GM12874 (cell line): ENCODE measurements at regions not wholly inside any gene's neighbourhood (a gene's known extent, or its start where the extent isn't known, plus 50 kb on each side); places are given as distances from the start of the nearest gene placed in this dataset.

ENCODE experiments used
- CTCF ChIP-seq: IDR thresholded peaks from 2 replicates; pipeline ENCODE4 v1.5.1; 2011; ENCODE audit warnings: low read depth, mild to moderate bottlenecking, control low read depth, low read length, moderate library complexity; ENCODE audit not compliant: insufficient read depth

GRCh38 chr21:16750926-16751325, 761.9 kb upstream of the CXADR start:
- no peak for TF ChIP-seq CTCF

- TF ChIP-seq CTCF = no peak
These were observed 761.0 kb upstream of the CXADR start for GRCh38 chr21:16751695-16752474.

- no peak for TF ChIP-seq CTCF
These were observed 760.4 kb upstream of the CXADR start for GRCh38 chr21:16752475-16752857.

GRCh38 chr21:16755061-16755460, 757.8 kb upstream of the CXADR start:
- TF ChIP-seq CTCF = no peak

- TF ChIP-seq CTCF = no peak
These were observed 745.6 kb upstream of the CXADR start for GRCh38 chr21:16767201-16767600.

- TF ChIP-seq CTCF = no peak
These were observed 744.7 kb upstream of the CXADR start for GRCh38 chr21:16768096-16768495.

- TF ChIP-seq CTCF = no peak
These were observed 742.6 kb upstream of the CXADR start for GRCh38 chr21:16770266-16770665.
